Endothelial cell of umbilical vein (primary cell): ENCODE measurements at regions not wholly inside any gene's neighbourhood (a gene's known extent, or its start where the extent isn't known, plus 50 kb on each side); places are given as distances from the start of the nearest gene placed in this dataset.

Source experiments
- BruUV-seq: library from RNA; stranded (reverse); fragments of 400-500 nt; replicated peaks from 2 replicates; lab custom pipeline; 2021; lab: Mats Ljungman, UMichigan
- CTCF ChIA-PET: fragments of 300-600, 350-600 bp; sonication (Branson Sonifier 250); formaldehyde crosslinking; loops from one replicate; lab custom pipeline; 2021; ENCODE audit warnings: antibody characterized with exemption, inconsistent platforms; lab: Charles Lee
- POLR2A ChIA-PET: fragments of 300-600, 350-600 bp; sonication (Branson Sonifier 250); formaldehyde crosslinking; loops from one replicate; lab custom pipeline; 2021; ENCODE audit warnings: antibody characterized with exemption, inconsistent platforms; lab: Charles Lee
- DNase-seq: peaks from one replicate; pipeline ENCODE4 v3.0.0-alpha.2; 2011; ENCODE audit warnings: low read depth, low spot score
- FAIRE-seq: peaks from 2 replicates; lab custom pipeline; 2011; peaks lifted over from hg19 to GRCh38; lab: Jason Lieb, UNC
- H2AFZ ChIP-seq: 2 replicates; pipeline ENCODE4 v1.6.0; 2012; ENCODE audit warnings: low read depth, low read length, control low read depth, inconsistent platforms
- H3K27ac ChIP-seq: 2 replicates; pipeline ENCODE4 v1.5.1; 2011; ENCODE audit warnings: low read depth, mild to moderate bottlenecking, control low read depth, low read length, moderate library complexity; ENCODE audit not compliant: insufficient read depth
- H3K27me3 ChIP-seq, 2 experiments: 2 replicates each; pipeline versions ENCODE4 v1.6.0 to v1.6.1; 2011; ENCODE audit warnings: low read length in 2 of 2, mixed read lengths in 1 of 2; ENCODE audit not compliant: control insufficient read depth in 2 of 2, insufficient read depth in 2 of 2
- H3K36me3 ChIP-seq, 2 experiments: 2 replicates in 1 of 2; 3 replicates in 1 of 2; pipeline ENCODE4 v1.5.1; 2011; ENCODE audit warnings: low read length in 2 of 2, mild to moderate bottlenecking in 1 of 2, moderate library complexity in 1 of 2; ENCODE audit not compliant: control insufficient read depth in 2 of 2, insufficient read depth in 2 of 2; ENCODE audit errors: extremely low read depth in 1 of 2
- H3K4me1 ChIP-seq: 3 replicates; pipeline ENCODE4 v1.5.1; 2011; ENCODE audit warnings: mild to moderate bottlenecking, low read length; ENCODE audit not compliant: control insufficient read depth, insufficient read depth; ENCODE audit errors: extremely low read depth
- H3K4me2 ChIP-seq: 2 replicates; pipeline ENCODE4 v1.6.1; 2011; ENCODE audit warnings: low read length, control low read depth, mixed read lengths; ENCODE audit not compliant: insufficient read depth
- H3K4me3 ChIP-seq, 3 experiments: fragments of 200-600 bp in 1 of 3; sonication (generic), shearing (Covaris generic) in 1 of 3; replicated peaks in 1 of 3; 2 replicates each; pipeline ENCODE4 v1.5.1; 2011 to 2016; ENCODE audit warnings: control low read depth in 3 of 3, low read length in 3 of 3, mild to moderate bottlenecking in 2 of 3, inconsistent platforms in 1 of 3, low read depth in 1 of 3, moderate library complexity in 1 of 3; ENCODE audit not compliant: insufficient read depth in 1 of 3
- H3K79me2 ChIP-seq: 2 replicates; pipeline ENCODE4 v1.6.0; 2012; ENCODE audit warnings: low read length, inconsistent platforms; ENCODE audit not compliant: control insufficient read depth, insufficient read depth
- H3K9ac ChIP-seq: replicated peaks from 2 replicates; pipeline ENCODE3; 2011; ENCODE audit warnings: low read length, control low read depth; ENCODE audit not compliant: insufficient read depth; ENCODE audit errors: extremely low read depth
- H3K9me1 ChIP-seq: replicated peaks from 3 replicates; pipeline ENCODE4 v1.6.0; 2011; ENCODE audit warnings: mild to moderate bottlenecking, low read length; ENCODE audit not compliant: control insufficient read depth, insufficient read depth; ENCODE audit errors: extremely low read depth
- H3K9me3 ChIP-seq: replicated peaks from 2 replicates; pipeline ENCODE4 v1.5.1; 2012; ENCODE audit warnings: low read length, inconsistent platforms; ENCODE audit not compliant: control insufficient read depth, insufficient read depth
- H4K20me1 ChIP-seq: replicated peaks from 2 replicates; pipeline ENCODE3; 2011; ENCODE audit warnings: mild to moderate bottlenecking, low read length; ENCODE audit not compliant: control insufficient read depth, insufficient read depth; ENCODE audit errors: extremely low read depth
- CTCF ChIP-seq, 2 donors: IDR thresholded peaks; 1 replicate in 1 of 2; 2 replicates in 1 of 2; pipeline ENCODE4 v1.5.1; 2011; ENCODE audit warnings: low read length in 2 of 2, mild to moderate bottlenecking in 2 of 2, moderate library complexity in 2 of 2, control low read depth in 1 of 2, inconsistent platforms in 1 of 2, low read depth in 1 of 2; ENCODE audit not compliant: insufficient read depth in 1 of 2; ENCODE audit errors: extremely low read depth in 1 of 2
- EZH2 ChIP-seq: IDR thresholded peaks from 2 replicates; pipeline ENCODE4 v1.6.1; 2012; ENCODE audit warnings: borderline replicate concordance, low read depth, mild to moderate bottlenecking, moderate library complexity, low read length, inconsistent platforms; ENCODE audit not compliant: severe bottlenecking
- FOS ChIP-seq: IDR thresholded peaks from 2 replicates; pipeline ENCODE4 v1.6.1; 2011; ENCODE audit warnings: mild to moderate bottlenecking, low read length, moderate library complexity, borderline replicate concordance; ENCODE audit not compliant: insufficient read depth
- GATA2 ChIP-seq: IDR thresholded peaks from 2 replicates; pipeline ENCODE4 v1.7.0; 2011; ENCODE audit warnings: low read depth, mild to moderate bottlenecking, moderate library complexity, mixed read lengths, low read length; ENCODE audit not compliant: insufficient read length, insufficient read depth
- JUN ChIP-seq: IDR thresholded peaks from 2 replicates; pipeline ENCODE4 v1.6.1; 2011; ENCODE audit warnings: borderline replicate concordance, low read depth; ENCODE audit not compliant: insufficient read length, insufficient read depth
- MYC ChIP-seq: IDR thresholded peaks from one replicate; pipeline ENCODE4 v1.6.1; 2011; ENCODE audit warnings: mild to moderate bottlenecking, low read depth, low read length
- POLR2A ChIP-seq: IDR thresholded peaks from 2 replicates; pipeline ENCODE4 v1.6.1; 2012; ENCODE audit warnings: low read depth, mild to moderate bottlenecking, control low read depth, low read length
- POLR2AphosphoS5 ChIP-seq: IDR thresholded peaks from 2 replicates; pipeline ENCODE4 v1.6.1; 2012; ENCODE audit warnings: low read depth, mild to moderate bottlenecking, control low read depth, low read length, moderate library complexity; ENCODE audit not compliant: insufficient read depth
- dilution Hi-C: fragments of 300-500 bp; cut with MboI; formaldehyde crosslinking; loops from one replicate; pipeline ENCODE4 v1.15.0; 2019; ENCODE audit warnings: low sequenced_read_pairs; ENCODE audit not compliant: extremely low pct_ligation_motif_present
- intact Hi-C: fragments of 100-400 bp; cut with micrococcal nuclease; formaldehyde crosslinking; loops from one replicate; pipeline ENCODE4 v1.10.0; 2022
- TF ChIP-seq, protein P1 (sequence below): IDR thresholded peaks from 2 replicates; pipeline ENCODE4 v1.6.1; 2011; ENCODE audit not compliant: insufficient read depth, insufficient read length

DNA sequence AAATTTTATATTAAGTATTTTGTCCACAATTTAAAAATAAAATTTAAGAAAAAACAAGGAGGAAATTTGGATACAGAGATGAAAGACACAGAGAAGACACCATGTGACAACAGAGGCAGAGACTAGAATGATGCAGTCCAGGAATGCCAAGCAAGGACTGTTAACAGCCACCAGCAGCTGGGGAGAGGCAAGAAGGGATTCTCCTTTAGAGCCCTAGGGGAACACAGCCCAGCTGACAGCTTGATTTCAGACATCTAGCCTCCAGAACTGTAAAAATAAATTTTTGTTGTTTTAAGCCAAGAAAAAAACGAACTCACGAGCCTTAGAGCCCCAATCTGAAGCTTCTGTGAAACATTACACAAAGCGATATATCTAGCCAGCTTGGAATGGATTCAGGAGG lies 198.5 kb downstream of the ZNF648 start:
- POLR2A ChIA-PET, result no interaction called here
- Histone ChIP-seq H3K4me2 (no peak overlapping the region), H3K9me3 (peaks cover 2% of the 10 kb centered on the region), H3K9me1 (no peaks in the 10 kb centered on the region), H3K36me3 (no peaks in the 10 kb centered on the region), H4K20me1 (no peaks in the 10 kb centered on the region), H3K79me2 (no peaks in the 10 kb centered on the region), H2AFZ (no peak overlapping the region), H3K27ac (no peak overlapping the region), H3K4me3 (no peak overlapping the region), H3K27me3 (no peaks in the 10 kb centered on the region), H3K4me1 (no peaks in the 10 kb centered on the region), H3K9ac (no peak overlapping the region)
- DNase-seq (no peak), FAIRE-seq (no peak)
- intact Hi-C loops (no loop called here), dilution Hi-C loops (no loop called here)
- CTCF ChIA-PET, result no interaction called here
- TF ChIP-seq EZH2, result no peak
- no peak for TF ChIP-seq POLR2A
- TF ChIP-seq GATA2, result no peak
- TF ChIP-seq FOS, result no peak
- TF ChIP-seq POLR2AphosphoS5, result no peak
- TF ChIP-seq MYC, result no peak
- TF ChIP-seq JUN, result no peak
- no TSS peak for BruUV-seq

GRCh38 chr1:181858135-181858534 lies 203.4 kb downstream of the ZNF648 start:
- H3K27ac ChIP-seq, result no peak overlapping the region
- no TSS peak for BruUV-seq
- dilution Hi-C loops (no loop called here), intact Hi-C loops (no loop called here)
- H3K4me1 ChIP-seq, result no peaks in the 10 kb centered on the region
- H3K4me3 ChIP-seq, result no peak overlapping the region
- no peaks in the 10 kb centered on the region for H3K9me3 ChIP-seq
- FAIRE-seq, result no peak
- TF ChIP-seq POLR2A, result no peak
- TF ChIP-seq, protein P1, sequence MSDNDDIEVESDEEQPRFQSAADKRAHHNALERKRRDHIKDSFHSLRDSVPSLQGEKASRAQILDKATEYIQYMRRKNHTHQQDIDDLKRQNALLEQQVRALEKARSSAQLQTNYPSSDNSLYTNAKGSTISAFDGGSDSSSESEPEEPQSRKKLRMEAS, result no peak
- no peak for TF ChIP-seq MYC
- TF ChIP-seq FOS, result no peak
- TF ChIP-seq CTCF (IDR thresholded peaks at IDR 0.05; ENCODE audit: extremely low read depth in 1 of 2, insufficient read depth in 1 of 2, low read depth in 1 of 2, low read length in 2 of 2), result no peak
- no peak for TF ChIP-seq JUN
- no peak for TF ChIP-seq GATA2
- TF ChIP-seq POLR2AphosphoS5, result no peak
- no peak for TF ChIP-seq EZH2
- H3K9me1 ChIP-seq, result no peaks in the 10 kb centered on the region
- ChIA-PET CTCF (no interaction called here), POLR2A (no interaction called here)
- H3K4me2 ChIP-seq, result no peak overlapping the region
- no peaks in the 10 kb centered on the region for H3K79me2 ChIP-seq
- no peaks in the 10 kb centered on the region for H3K36me3 ChIP-seq
- H2AFZ ChIP-seq, result no peak overlapping the region
- no peak for DNase-seq
- H4K20me1 ChIP-seq, result no peaks in the 10 kb centered on the region
- H3K9ac ChIP-seq, result no peak overlapping the region
- no peaks in the 10 kb centered on the region for H3K27me3 ChIP-seq
